Transverse colon (tissue), 4 donors: ENCODE measurements at regions not wholly inside any gene's neighbourhood (a gene's known extent, or its start where the extent isn't known, plus 50 kb on each side); places are given as distances from the start of the nearest gene placed in this dataset.

Source experiments
- DNase-seq: peaks from one replicate; pipeline ENCODE4 v3.0.0-alpha.2; 2019
- H3K27ac ChIP-seq, 4 donors: fragments of 200-600 bp; sonication (generic); 2 replicates each; pipeline ENCODE4 v1.5.1; 2016 to 2018; ENCODE audit warnings: inconsistent platforms in 4 of 4
- H3K27me3 ChIP-seq: fragments of 200-600 bp; sonication (generic); 2 replicates; pipeline ENCODE4 v1.5.1; 2017; ENCODE audit warnings: inconsistent platforms
- H3K36me3 ChIP-seq, 4 donors: fragments of 200-600 bp; sonication (generic); 2 replicates each; pipeline ENCODE4 v1.5.1; 2017 to 2019; ENCODE audit warnings: inconsistent platforms in 4 of 4
- H3K4me1 ChIP-seq, 4 donors: fragments of 200-600 bp; sonication (generic); 2 replicates each; pipeline ENCODE4 v1.5.1; 2017 to 2020; ENCODE audit warnings: inconsistent platforms in 4 of 4
- H3K4me3 ChIP-seq, 4 donors: fragments of 200-600 bp; sonication (generic); 1 replicate in 1 of 4; 2 replicates in 3 of 4; pipeline versions ENCODE4 v1.5.1 to v1.6.1; 2017 to 2019; ENCODE audit warnings: inconsistent platforms in 4 of 4
- H3K9me3 ChIP-seq, 2 donors: fragments of 200-600 bp; sonication (generic); 2 replicates each; pipeline ENCODE4 v1.5.1; 2017 to 2019; ENCODE audit warnings: inconsistent platforms in 2 of 2
- EP300 ChIP-seq: sonication (generic); formaldehyde crosslinking; IDR thresholded peaks from one replicate; pipeline ENCODE4 v1.6.1; 2017; ENCODE audit warnings: antibody characterized with exemption, low read depth
- POLR2A ChIP-seq: fragments of 450-650 bp; IDR thresholded peaks from one replicate; pipeline ENCODE4 v1.6.1; 2016; ENCODE audit warnings: antibody characterized with exemption, mild to moderate bottlenecking, moderate library complexity
- POLR2AphosphoS5 ChIP-seq, 3 donors: sonication (generic); formaldehyde crosslinking; IDR thresholded peaks; one replicate each; pipeline ENCODE4 v1.6.1; 2016; ENCODE audit warnings: antibody characterized with exemption in 3 of 3
- WGBS, 2 donors: methylation state at CpG; one replicate each; pipeline ENCODE4 v1.1.5; 2018; ENCODE audit warnings: low coverage in 1 of 2; 5-methylcytosine and 5-hydroxymethylcytosine counted together
- in situ Hi-C, 4 donors: fragments of 200-750 bp; cut with MboI; loops; one replicate each; pipeline versions ENCODE4 v1.15.0 to v1.15.1; 2017; ENCODE audit warnings: low sequenced_read_pairs in 3 of 4, low pct_ligation_motif_present in 1 of 4, low pct_unique_long_range_greater_than_20kb in 1 of 4
- intact Hi-C: fragments of 100-400 bp; cut with DNase I; formaldehyde crosslinking; loops from one replicate; pipeline ENCODE4 v1.15.1; 2023; ENCODE audit warnings: low total_unique reads
- TF ChIP-seq, protein P1 (sequence below), 5 experiments: fragments of 200-600 bp in 3 of 5; fragments of 450-650 bp in 2 of 5; sonication (generic) in 3 of 5; IDR thresholded peaks; 1 replicate in 2 of 5; 2 replicates in 3 of 5; pipeline ENCODE4 v1.5.1; 2016 to 2017; ENCODE audit warnings: antibody characterized with exemption in 5 of 5, inconsistent platforms in 3 of 5, mild to moderate bottlenecking in 2 of 5, moderate library complexity in 1 of 5

DNA sequence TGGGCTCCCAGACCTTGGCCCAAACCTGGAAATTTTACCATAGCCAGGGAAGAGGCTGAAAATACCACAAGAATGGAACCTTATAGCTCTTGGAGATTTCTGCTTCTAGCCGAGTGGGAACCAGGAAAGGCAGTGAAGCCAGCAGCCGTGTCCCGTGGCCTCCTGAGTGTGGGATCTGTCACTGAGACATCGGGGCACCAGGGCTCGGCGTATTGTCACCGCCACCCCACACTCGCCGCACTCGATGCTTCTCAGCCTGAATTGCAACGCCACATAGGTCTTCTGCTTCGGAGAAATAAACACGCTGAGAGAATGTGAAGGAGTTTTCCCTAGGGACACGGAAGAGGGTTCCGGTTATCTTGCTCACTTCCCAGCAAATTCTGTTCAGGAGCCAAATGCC, 61.5 kb downstream of the DLL1 start:
- no peak for DNase-seq
- TF ChIP-seq POLR2AphosphoS5 (IDR thresholded peaks at IDR 0.05) (no peak), POLR2A (no peak), EP300 (no peak)
- TF ChIP-seq, protein P1, sequence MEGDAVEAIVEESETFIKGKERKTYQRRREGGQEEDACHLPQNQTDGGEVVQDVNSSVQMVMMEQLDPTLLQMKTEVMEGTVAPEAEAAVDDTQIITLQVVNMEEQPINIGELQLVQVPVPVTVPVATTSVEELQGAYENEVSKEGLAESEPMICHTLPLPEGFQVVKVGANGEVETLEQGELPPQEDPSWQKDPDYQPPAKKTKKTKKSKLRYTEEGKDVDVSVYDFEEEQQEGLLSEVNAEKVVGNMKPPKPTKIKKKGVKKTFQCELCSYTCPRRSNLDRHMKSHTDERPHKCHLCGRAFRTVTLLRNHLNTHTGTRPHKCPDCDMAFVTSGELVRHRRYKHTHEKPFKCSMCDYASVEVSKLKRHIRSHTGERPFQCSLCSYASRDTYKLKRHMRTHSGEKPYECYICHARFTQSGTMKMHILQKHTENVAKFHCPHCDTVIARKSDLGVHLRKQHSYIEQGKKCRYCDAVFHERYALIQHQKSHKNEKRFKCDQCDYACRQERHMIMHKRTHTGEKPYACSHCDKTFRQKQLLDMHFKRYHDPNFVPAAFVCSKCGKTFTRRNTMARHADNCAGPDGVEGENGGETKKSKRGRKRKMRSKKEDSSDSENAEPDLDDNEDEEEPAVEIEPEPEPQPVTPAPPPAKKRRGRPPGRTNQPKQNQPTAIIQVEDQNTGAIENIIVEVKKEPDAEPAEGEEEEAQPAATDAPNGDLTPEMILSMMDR (IDR thresholded peaks at IDR 0.05), result no peak
- Histone ChIP-seq H3K27me3 (no peaks in the 10 kb centered on the region), H3K4me3 (no peak overlapping the region), H3K9me3 (no peaks in the 10 kb centered on the region), H3K36me3 (no peaks in the 10 kb centered on the region), H3K4me1 (no peaks in the 10 kb centered on the region), H3K27ac (no peak overlapping the region)
- in situ Hi-C loops (no loop called here), intact Hi-C loops (no loop called here)
- 88 to 89% methylated on average over 6 to 15 of the region's 15 CpGs for WGBS, 2 donors

DNA sequence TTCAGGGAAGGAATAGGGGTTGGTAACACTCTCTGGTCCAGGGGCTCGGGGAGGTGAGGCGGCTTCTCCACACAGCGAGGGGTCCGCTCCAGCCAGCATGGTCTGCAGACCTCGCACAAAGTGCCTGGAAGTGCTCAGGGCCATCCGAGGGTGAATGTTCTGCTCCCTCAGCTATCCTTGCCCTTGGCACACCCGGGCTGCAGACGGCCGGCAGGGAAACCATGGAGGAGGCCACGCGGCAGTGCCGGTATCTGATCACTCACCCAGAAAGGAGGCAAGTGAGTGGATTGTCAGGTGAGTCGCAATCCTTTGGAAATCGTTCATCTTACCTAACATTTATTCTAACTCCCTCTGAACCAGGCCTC, 62.0 kb downstream of the DLL1 start:
- Histone ChIP-seq H3K4me1 (no peaks in the 10 kb centered on the region), H3K9me3 (no peaks in the 10 kb centered on the region), H3K27ac (no peak overlapping the region), H3K36me3 (no peaks in the 10 kb centered on the region), H3K27me3 (no peaks in the 10 kb centered on the region), H3K4me3 (no peak overlapping the region)
- in situ Hi-C loops, result no loop called here
- TF ChIP-seq, protein P1 (IDR thresholded peaks at IDR 0.05), result no peak
- no peak for TF ChIP-seq POLR2A
- no peak for TF ChIP-seq POLR2AphosphoS5 (IDR thresholded peaks at IDR 0.05)
- TF ChIP-seq EP300, result no peak
- intact Hi-C loops, result no loop called here
- DNase-seq, result no peak
- WGBS, 2 donors, result 80 to 89% methylated on average over 5 to 14 of the region's 14 CpGs

DNA sequence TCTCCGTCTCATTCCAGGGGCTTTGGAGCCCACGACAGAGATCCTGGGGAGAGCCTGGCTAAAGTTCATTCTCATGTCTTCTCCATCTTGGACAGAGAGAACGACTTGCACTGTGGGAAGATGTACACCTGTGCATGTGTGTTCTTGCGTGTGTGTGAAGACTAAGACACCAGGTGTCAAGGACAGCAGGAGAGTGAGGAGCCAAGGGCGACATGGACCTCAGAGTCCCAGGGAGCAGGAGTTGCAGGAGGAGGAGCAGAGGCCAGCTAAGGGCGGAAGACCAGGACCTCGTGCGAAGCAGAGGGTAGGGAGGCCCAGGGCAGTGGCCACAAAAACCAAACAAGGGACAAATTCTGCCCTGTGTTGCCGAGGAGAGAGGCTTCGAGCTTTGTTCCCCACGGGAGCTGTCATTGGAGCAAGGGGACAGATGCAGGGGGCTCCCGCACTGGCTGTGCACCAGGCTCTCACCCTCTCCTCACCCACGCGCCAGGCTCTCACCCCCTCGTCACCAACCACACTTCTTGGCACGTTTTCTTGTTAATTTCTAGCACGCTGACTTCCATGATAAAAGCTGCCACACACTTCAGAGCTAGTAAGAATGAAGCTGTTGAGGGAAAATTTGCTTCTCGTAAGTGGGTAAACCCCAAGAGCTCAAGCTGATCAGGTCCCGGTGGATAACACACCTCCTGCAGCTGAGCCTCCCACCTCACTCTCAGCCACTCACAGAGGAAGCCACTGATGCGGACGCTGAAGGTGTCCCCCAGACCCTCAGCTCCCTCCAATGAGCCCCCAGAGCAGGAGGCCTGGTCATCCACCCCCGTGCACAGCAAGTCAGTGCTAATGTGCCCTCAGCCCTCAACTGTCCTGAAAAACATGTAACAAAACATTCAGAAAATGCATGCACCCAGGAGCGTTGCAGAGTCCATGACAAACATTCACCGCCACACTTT, 62.6 kb downstream of the DLL1 start:
- peaks cover 0 to 2% (median 0%) of the 10 kb centered on the region in 4 donors for H3K4me1 ChIP-seq
- DNase-seq, result no peak
- WGBS, 2 donors, result 87% methylated on average over 6 to 24 of the region's 24 CpGs
- H3K27ac ChIP-seq, result no peak overlapping the region
- H3K27me3 ChIP-seq, result no peaks in the 10 kb centered on the region
- TF ChIP-seq, protein P1 (IDR thresholded peaks at IDR 0.05), result no peak
- TF ChIP-seq POLR2A (no peak), EP300 (no peak), POLR2AphosphoS5 (IDR thresholded peaks at IDR 0.05) (no peak)
- no peaks in the 10 kb centered on the region for H3K9me3 ChIP-seq
- intact Hi-C loops (no loop called here), in situ Hi-C loops (no loop called here)
- no peak overlapping the region for H3K4me3 ChIP-seq
- H3K36me3 ChIP-seq, result no peaks in the 10 kb centered on the region

DNA sequence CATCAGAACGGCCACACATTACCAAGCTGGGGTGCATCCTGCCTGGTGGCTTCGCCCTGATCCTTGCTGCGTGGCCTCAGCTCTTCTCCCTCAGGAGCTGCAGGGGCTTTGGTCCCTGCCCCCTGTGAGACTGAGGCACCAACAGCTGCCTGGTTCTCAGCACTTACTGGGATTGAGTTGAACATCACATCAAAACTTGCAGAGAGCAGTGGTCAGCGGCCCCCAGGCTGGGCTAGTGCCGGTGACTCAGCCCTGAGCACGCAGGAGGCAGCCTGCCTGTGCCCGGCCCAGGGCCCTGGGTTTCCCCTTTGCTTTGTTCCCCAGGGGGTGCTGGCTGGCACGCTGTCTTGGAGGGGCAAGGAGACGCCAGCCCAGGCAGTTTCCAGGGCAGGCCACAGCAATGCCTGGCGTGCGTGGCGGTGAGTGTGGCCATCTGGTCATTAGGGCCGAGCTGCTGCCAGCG, 63.3 kb downstream of the DLL1 start:
- in situ Hi-C loops, result no loop called here
- intact Hi-C loops, result no loop called here

More for the DNA sequence above, 63.3 kb downstream of the DLL1 start:
- Histone ChIP-seq H3K4me3 (no peak overlapping the region), H3K27ac (no peak overlapping the region), H3K9me3 (no peaks in the 10 kb centered on the region), H3K27me3 (no peaks in the 10 kb centered on the region), H3K4me1 (peaks cover 0 to 9% (median 2%) of the 10 kb centered on the region in 4 donors), H3K36me3 (no peaks in the 10 kb centered on the region)
- DNase-seq, result no peak
- 89% methylated on average over 14 of the region's 14 CpGs; no CpG with 5 or more reads in 1 of the 2 donors for WGBS, 2 donors
- TF ChIP-seq POLR2A (no peak), POLR2AphosphoS5 (IDR thresholded peaks at IDR 0.05) (no peak), EP300 (no peak)
- TF ChIP-seq, protein P1 (IDR thresholded peaks at IDR 0.05), result no peak
